ENCODE measurements at regions not wholly inside any gene's neighbourhood (a gene's known extent, or its start where the extent isn't known, plus 50 kb on each side); places are given as distances from the start of the nearest gene placed in this dataset.
A peak's percentile ranks its signal among the peaks of the same experiment; 100 is the strongest.

DNA sequence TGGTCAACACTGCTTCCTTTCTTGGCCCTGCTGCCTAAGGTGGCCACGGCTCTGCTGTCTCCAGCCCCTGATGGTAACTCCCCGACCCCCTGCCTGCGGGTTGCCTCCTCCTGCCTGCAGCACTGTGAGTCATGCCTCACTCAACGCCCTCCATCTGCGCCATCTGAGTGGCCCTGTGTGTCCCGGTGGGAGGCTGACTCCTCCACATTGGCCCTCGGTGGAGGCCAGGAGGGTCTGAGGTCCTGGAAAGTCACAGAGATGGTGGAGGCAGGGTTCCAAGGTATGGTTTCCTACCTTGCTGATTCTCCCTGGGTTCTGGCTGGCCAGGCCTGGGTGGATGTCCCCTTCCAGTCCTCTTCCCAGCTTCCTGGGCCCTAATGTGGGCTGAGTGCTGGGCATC lies 64.5 kb upstream of the ADAMTS2 start:
- Mint-ChIP-seq H3K9me3 (ENCODE audit: unreplicated experiment) (peaks cover 13% of the 10 kb centered on the region), H3K4me1 (ENCODE audit: unreplicated experiment) (no peaks in the 10 kb centered on the region), H3K27ac (ENCODE audit: unreplicated experiment) (no peak overlapping the region), H3K36me3 (ENCODE audit: unreplicated experiment) (no peaks in the 10 kb centered on the region), H3K4me3 (ENCODE audit: unreplicated experiment) (no peak overlapping the region), H3K27me3 (ENCODE audit: unreplicated experiment) (no peaks in the 10 kb centered on the region)
- DNase-seq (ENCODE audit: extremely low spot score, unreplicated experiment), result peak; percentile 80
- TF ChIP-seq, protein P1, sequence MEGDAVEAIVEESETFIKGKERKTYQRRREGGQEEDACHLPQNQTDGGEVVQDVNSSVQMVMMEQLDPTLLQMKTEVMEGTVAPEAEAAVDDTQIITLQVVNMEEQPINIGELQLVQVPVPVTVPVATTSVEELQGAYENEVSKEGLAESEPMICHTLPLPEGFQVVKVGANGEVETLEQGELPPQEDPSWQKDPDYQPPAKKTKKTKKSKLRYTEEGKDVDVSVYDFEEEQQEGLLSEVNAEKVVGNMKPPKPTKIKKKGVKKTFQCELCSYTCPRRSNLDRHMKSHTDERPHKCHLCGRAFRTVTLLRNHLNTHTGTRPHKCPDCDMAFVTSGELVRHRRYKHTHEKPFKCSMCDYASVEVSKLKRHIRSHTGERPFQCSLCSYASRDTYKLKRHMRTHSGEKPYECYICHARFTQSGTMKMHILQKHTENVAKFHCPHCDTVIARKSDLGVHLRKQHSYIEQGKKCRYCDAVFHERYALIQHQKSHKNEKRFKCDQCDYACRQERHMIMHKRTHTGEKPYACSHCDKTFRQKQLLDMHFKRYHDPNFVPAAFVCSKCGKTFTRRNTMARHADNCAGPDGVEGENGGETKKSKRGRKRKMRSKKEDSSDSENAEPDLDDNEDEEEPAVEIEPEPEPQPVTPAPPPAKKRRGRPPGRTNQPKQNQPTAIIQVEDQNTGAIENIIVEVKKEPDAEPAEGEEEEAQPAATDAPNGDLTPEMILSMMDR (IDR thresholded peaks at IDR 0.05), result no peak

DNA sequence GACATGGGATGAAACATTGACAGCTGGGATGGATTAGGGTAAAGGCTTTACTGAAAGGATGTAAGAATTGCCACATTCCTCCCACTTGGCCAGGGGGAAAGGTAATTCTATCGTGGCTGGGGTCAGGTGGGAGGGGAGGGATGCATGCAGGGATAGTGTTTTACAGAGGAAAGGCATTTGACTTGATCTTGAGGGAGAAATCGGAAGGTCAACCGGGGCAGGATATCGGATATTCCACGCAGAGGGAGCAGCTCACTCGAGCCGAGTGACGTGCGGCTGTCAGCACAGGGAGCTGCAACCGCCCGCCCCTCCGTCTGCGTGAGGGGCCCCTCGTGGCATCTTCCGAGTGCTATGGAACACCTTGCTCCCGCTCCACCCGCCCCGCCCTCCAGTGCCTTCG lies 63.4 kb upstream of the ADAMTS2 start:
- no peak overlapping the region for H3K4me3 Mint-ChIP-seq (ENCODE audit: unreplicated experiment)
- no peaks in the 10 kb centered on the region for H3K4me1 Mint-ChIP-seq (ENCODE audit: unreplicated experiment)
- no peaks in the 10 kb centered on the region for H3K36me3 Mint-ChIP-seq (ENCODE audit: unreplicated experiment)
- peaks cover 13% of the 10 kb centered on the region for H3K9me3 Mint-ChIP-seq (ENCODE audit: unreplicated experiment)
- H3K27ac Mint-ChIP-seq (ENCODE audit: unreplicated experiment), result no peak overlapping the region
- H3K27me3 Mint-ChIP-seq (ENCODE audit: unreplicated experiment), result no peaks in the 10 kb centered on the region
- DNase-seq (ENCODE audit: extremely low spot score, unreplicated experiment), result peak; percentile 69
- TF ChIP-seq, protein P1 (IDR thresholded peaks at IDR 0.05), result no peak

DNA sequence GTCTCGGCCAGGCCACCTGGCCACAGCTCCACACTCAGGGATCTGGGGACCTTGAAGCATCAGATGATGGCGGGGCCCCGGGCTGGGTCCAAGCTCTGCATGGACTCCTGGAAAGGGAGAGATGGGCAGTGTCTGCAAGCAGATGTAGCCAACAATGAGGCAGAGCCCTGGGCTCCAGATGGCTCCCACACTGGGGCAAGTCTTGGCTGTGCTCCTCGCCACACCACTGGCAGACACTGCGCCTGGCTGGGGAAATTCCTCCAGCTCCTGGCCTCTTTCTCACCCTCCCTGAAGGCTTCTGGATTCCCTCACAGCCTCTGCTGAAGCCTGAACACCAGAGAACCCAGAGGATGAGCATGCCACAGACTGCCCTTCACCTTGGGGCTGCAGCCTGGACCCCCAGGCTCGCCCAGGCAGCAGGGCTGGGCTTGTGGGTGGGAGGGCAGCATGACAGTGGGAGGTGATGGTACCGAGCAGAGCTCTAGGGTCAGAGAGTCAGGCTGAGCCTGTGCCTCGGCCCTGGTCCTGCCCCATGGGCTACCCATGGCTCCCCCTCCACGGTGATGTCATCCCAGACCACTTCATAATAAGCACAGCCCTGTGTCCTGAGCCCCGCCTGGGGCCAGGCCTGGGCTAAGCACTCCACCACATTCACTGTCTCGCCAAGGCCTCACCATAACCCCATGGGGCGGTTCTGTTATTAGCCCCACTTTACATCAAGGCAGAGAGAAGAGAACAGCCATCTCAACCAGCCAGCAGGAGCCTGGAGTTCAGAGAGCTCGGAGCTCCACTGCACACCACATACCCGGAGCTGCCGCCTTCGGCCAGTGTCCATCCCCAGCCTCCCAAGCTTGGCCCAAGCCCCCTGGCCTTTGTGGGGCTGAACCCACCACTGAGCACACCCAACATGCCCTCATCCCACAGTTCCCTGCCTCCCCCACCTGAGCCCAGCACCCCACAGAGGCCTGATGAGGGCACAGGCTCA lies 62.2 kb upstream of the ADAMTS2 start:
- H3K36me3 Mint-ChIP-seq (ENCODE audit: unreplicated experiment), result no peaks in the 10 kb centered on the region
- peak; percentile 79 for DNase-seq (ENCODE audit: extremely low spot score, unreplicated experiment)
- H3K9me3 Mint-ChIP-seq (ENCODE audit: unreplicated experiment), result peaks cover 18% of the 10 kb centered on the region
- no peak overlapping the region for H3K27ac Mint-ChIP-seq (ENCODE audit: unreplicated experiment)
- no peak overlapping the region for H3K4me3 Mint-ChIP-seq (ENCODE audit: unreplicated experiment)
- TF ChIP-seq, protein P1 (IDR thresholded peaks at IDR 0.05), result no peak
- H3K4me1 Mint-ChIP-seq (ENCODE audit: unreplicated experiment), result no peaks in the 10 kb centered on the region
- H3K27me3 Mint-ChIP-seq (ENCODE audit: unreplicated experiment), result no peaks in the 10 kb centered on the region

DNA sequence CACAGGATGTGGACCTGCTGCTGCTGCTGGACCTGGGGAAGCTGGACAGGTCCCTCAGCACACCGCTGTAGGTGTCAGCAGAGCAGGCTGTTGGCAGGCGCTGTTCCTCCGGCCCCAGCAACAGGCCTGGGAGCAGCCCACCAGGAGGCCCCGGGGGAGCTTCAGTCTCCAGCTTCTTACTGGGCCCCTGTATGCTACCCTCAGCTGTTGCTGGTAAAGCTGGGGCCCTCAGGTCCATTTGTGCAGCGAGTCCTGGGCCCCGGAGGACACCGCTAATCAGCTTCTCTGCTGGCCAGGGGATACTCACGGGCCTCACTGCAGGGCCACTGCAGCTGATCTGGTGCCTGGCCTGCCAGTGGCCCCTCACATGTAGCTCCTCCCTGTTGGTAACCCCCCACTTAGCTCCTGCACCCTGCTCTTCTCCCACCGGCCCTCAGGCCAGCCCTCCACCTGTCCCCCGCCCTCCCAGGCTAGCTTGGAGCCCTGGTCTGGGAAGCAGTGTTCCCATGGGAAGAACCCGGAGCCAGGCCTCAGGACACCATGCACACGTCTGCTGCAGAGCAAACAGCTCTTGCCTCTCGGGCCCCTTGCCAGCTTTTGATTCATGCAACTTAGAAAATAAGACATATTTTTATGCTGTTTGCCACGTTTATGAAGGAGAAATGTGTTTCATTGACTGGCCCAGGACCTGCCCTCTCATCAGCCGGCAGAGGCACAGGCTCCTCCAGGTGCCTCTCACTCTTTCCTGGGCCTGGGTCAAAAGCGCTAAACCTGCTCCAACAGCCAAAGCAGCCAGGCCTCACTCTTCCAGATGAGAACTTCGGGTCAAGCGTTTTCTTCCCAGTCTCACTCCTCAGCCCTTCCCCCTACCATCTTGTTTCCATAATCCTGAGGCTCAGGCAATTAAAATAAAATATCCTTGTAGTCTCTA lies 61.0 kb upstream of the ADAMTS2 start:
- Mint-ChIP-seq H3K9me3 (ENCODE audit: unreplicated experiment) (peaks cover 26% of the 10 kb centered on the region), H3K27me3 (ENCODE audit: unreplicated experiment) (no peaks in the 10 kb centered on the region), H3K27ac (ENCODE audit: unreplicated experiment) (no peak overlapping the region), H3K4me1 (ENCODE audit: unreplicated experiment) (no peaks in the 10 kb centered on the region), H3K36me3 (ENCODE audit: unreplicated experiment) (no peaks in the 10 kb centered on the region), H3K4me3 (ENCODE audit: unreplicated experiment) (no peak overlapping the region)
- DNase-seq (ENCODE audit: extremely low spot score, unreplicated experiment), result peak; percentile 83
- TF ChIP-seq, protein P1 (IDR thresholded peaks at IDR 0.05), result no peak

All from osteocyte (in vitro differentiated cells).